Mucosa of rectum (tissue), 2 donors: ENCODE measurements at regions not wholly inside any gene's neighbourhood (a gene's known extent, or its start where the extent isn't known, plus 50 kb on each side); places are given as distances from the start of the nearest gene placed in this dataset.

Experiments used
- H3K27ac ChIP-seq, 2 donors: one replicate each; pipeline ENCODE4 v1.7.0; 2013; ENCODE audit warnings: inconsistent platforms in 2 of 2, low read depth in 2 of 2, low read length in 2 of 2
- H3K27me3 ChIP-seq, 2 donors: one replicate each; pipeline ENCODE4 v1.7.0; 2013; ENCODE audit warnings: low read length in 2 of 2; ENCODE audit not compliant: control insufficient read depth in 2 of 2, insufficient read depth in 2 of 2
- H3K36me3 ChIP-seq, 2 donors: one replicate each; pipeline ENCODE4 v1.7.0; 2013; ENCODE audit warnings: low read length in 2 of 2; ENCODE audit not compliant: control insufficient read depth in 2 of 2, insufficient read depth in 2 of 2
- H3K4me1 ChIP-seq, 2 donors: one replicate each; pipeline ENCODE4 v1.7.0; 2013; ENCODE audit warnings: low read length in 2 of 2, mild to moderate bottlenecking in 1 of 2; ENCODE audit not compliant: control insufficient read depth in 2 of 2, insufficient read depth in 2 of 2
- H3K4me3 ChIP-seq, 2 donors: one replicate each; pipeline ENCODE4 v1.7.0; 2013; ENCODE audit warnings: low read length in 2 of 2
- H3K9ac ChIP-seq, 2 donors: one replicate each; pipeline ENCODE4 v1.7.0; 2013; ENCODE audit warnings: low read length in 2 of 2, low read depth in 1 of 2, mild to moderate bottlenecking in 1 of 2
- H3K9me3 ChIP-seq, 2 donors: one replicate each; pipeline ENCODE4 v1.7.0; 2013; ENCODE audit warnings: low read length in 2 of 2; ENCODE audit not compliant: control insufficient read depth in 2 of 2
- donor health status: healthy.
- donor health status: Normal muscosa, but diverticular disease.

DNA sequence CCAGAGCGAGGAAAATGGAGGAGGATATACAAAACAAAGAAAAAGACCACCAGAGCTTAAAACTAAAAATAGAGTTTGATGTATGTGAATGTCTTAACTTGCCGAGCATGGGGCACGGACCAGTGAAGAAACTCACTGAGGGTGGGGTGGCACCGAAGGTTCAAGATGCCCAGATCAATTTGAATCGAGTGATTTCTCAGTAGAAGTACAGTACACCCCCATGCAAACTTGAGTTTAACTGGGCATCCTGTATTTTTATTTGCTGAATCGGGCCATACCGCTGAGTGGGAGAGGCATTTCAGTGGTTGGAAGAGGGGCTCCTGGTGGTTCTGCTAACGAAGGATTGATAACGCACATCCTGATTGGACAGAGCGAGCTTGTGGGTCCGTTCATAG, 81.7 kb downstream of the ANKRD60 start:
- Histone ChIP-seq H3K36me3 (no peaks in the 10 kb centered on the region), H3K4me3 (no peak overlapping the region), H3K9ac (no peak overlapping the region), H3K9me3 (no peaks in the 10 kb centered on the region), H3K4me1 (no peaks in the 10 kb centered on the region), H3K27ac (no peak overlapping the region), H3K27me3 (peaks cover 0 to 6% of the 10 kb centered on the region in 2 donors)

DNA sequence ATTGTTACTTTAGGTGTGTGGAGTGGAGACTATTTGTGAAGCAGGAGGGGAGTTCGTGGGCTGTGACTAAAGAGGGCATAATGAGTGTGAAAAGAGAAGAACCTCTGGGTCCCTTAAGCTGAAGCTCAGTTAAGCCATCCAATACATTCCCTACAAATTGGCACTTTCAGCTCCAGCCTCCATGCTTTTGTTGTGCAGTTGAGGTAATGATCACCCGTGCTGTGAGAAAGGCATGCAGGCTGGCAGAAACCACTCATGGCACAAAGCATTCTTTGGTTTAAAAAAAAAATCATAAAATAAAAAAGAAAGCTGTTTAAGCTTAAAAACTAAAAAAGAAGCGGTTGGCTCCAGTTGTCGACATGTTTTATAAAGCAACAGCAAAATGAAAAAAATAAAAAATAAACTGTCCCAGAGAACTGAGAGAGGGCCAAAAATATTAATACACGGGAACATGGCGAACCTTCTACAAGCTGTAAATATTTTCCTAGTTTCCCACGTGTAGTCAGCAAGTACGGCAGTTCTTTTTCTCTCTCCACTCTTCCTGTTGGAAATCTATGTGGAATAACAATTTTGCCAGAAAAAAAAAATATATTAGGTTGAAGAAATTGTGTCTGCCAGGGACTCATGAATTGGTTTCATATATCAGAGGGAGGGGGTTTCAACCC, 82.2 kb downstream of the ANKRD60 start:
- Histone ChIP-seq H3K27ac (no peak overlapping the region), H3K9me3 (no peaks in the 10 kb centered on the region), H3K4me3 (no peak overlapping the region), H3K9ac (no peak overlapping the region), H3K27me3 (peaks cover 0 to 6% of the 10 kb centered on the region in 2 donors), H3K36me3 (no peaks in the 10 kb centered on the region), H3K4me1 (no peaks in the 10 kb centered on the region)

DNA sequence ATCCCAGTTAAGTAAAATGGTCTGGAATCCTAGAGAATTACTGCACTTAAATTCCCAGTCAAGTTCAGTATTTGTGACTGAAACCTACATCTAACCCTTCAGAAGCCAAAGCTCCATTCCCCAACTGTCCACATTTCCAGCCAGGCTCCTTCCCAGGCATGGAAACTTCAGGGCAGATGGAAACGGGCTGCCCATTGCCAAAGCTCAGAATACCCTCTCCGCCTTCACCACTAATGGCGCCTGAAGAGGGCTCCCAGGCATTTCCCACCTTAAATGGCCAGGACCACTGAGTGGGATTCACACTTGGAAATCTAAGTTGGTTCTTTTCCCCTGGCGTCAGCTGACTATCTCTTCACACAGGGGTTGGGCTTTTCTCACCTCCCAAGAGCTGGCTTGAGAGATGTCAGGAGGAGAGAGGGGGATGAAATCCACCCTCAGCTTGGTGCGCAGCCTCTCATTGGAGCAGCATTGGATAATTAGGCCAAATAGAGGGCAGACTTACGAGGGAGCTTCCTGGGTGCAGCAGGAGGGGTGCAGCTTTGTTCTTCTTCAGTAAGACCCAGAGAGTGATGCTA, 82.9 kb downstream of the ANKRD60 start:
- Histone ChIP-seq H3K36me3 (no peaks in the 10 kb centered on the region), H3K4me3 (no peak overlapping the region), H3K27me3 (peaks cover 0 to 2% of the 10 kb centered on the region in 2 donors), H3K9ac (no peak overlapping the region), H3K27ac (no peak overlapping the region), H3K4me1 (no peaks in the 10 kb centered on the region), H3K9me3 (no peaks in the 10 kb centered on the region)

GRCh38 chr20:58144096-58144495, 84.4 kb downstream of the ANKRD60 start:
- Histone ChIP-seq H3K27ac (no peak overlapping the region), H3K4me1 (no peaks in the 10 kb centered on the region), H3K27me3 (no peaks in the 10 kb centered on the region), H3K36me3 (no peaks in the 10 kb centered on the region), H3K4me3 (no peak overlapping the region), H3K9ac (no peak overlapping the region), H3K9me3 (no peaks in the 10 kb centered on the region)

GRCh38 chr20:58143531-58143930, 84.9 kb downstream of the ANKRD60 start:
- Histone ChIP-seq H3K9ac (no peak overlapping the region), H3K4me1 (no peaks in the 10 kb centered on the region), H3K27me3 (no peaks in the 10 kb centered on the region), H3K27ac (no peak overlapping the region), H3K36me3 (no peaks in the 10 kb centered on the region), H3K9me3 (no peaks in the 10 kb centered on the region), H3K4me3 (no peak overlapping the region)

DNA sequence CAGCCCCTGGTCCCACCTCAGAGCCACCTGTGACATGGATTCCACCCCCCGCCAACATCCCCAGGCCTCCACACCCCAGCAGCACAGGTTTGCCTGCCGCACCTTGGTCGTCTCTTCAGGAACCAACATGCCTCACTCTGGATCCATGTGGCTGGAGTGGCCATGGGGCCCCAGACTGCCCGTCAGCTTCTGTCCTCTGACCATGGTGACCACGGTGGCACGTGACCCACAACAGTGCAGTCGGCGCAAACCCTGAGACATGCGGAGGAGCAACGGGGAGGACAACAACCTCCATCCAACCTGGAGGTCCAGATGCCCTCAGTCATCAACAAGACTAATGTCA, 85.6 kb downstream of the ANKRD60 start:
- Histone ChIP-seq H3K9me3 (no peaks in the 10 kb centered on the region), H3K27me3 (no peaks in the 10 kb centered on the region), H3K36me3 (no peaks in the 10 kb centered on the region), H3K27ac (no peak overlapping the region), H3K9ac (no peak overlapping the region), H3K4me3 (no peak overlapping the region), H3K4me1 (no peaks in the 10 kb centered on the region)

- H3K4me3 ChIP-seq = no peak overlapping the region
- H3K27me3 ChIP-seq = peaks cover 0 to 5% of the 10 kb centered on the region in 2 donors
- H3K9ac ChIP-seq = no peak overlapping the region
- H3K4me1 ChIP-seq = no peaks in the 10 kb centered on the region
- H3K9me3 ChIP-seq = no peaks in the 10 kb centered on the region
- H3K36me3 ChIP-seq = no peaks in the 10 kb centered on the region
- no peak overlapping the region for H3K27ac ChIP-seq
These were observed 86.2 kb downstream of the ANKRD60 start for GRCh38 chr20:58141971-58142842.

DNA sequence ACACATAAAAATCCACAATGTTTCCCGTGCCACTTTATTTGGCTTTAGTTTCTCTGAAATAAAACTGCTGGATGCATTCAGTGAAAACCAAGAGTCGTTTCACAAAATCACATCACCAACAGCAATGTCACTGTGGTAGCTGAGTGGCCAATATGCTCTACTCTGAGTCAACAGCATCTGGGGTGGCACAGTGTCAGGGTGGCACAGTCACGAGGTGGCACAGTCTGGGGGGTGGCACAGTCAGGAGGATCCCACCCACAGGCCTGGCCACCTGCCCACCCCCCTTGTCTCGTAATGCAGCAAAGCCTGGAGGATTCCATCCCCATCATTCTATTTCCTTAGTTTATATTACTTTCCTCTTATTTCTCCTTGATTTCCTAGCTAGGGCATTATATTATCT, 87.0 kb downstream of the ANKRD60 start:
- H3K9ac ChIP-seq = no peak overlapping the region
- no peaks in the 10 kb centered on the region for H3K9me3 ChIP-seq
- no peak overlapping the region for H3K27ac ChIP-seq
- no peaks in the 10 kb centered on the region for H3K4me1 ChIP-seq
- H3K4me3 ChIP-seq = no peak overlapping the region
- H3K27me3 ChIP-seq = peaks cover 0 to 5% of the 10 kb centered on the region in 2 donors
- no peaks in the 10 kb centered on the region for H3K36me3 ChIP-seq

- H3K4me1 ChIP-seq = no peaks in the 10 kb centered on the region
- no peak overlapping the region for H3K27ac ChIP-seq
- peaks cover 0 to 5% of the 10 kb centered on the region in 2 donors for H3K27me3 ChIP-seq
- H3K9ac ChIP-seq = no peak overlapping the region
- no peaks in the 10 kb centered on the region for H3K9me3 ChIP-seq
- no peaks in the 10 kb centered on the region for H3K36me3 ChIP-seq
- H3K4me3 ChIP-seq = no peak overlapping the region
These were observed 87.5 kb downstream of the ANKRD60 start for GRCh38 chr20:58140787-58141425.
